ENCODE measurements at regions not wholly inside any gene's neighbourhood (a gene's known extent, or its start where the extent isn't known, plus 50 kb on each side); places are given as distances from the start of the nearest gene placed in this dataset.

- no peaks in the 10 kb centered on the region for H3K36me3 ChIP-seq
- H3K4me1 ChIP-seq = no peaks in the 10 kb centered on the region
- H3K9me3 ChIP-seq = no peaks in the 10 kb centered on the region
- no peak overlapping the region for H3K4me3 ChIP-seq
- H3K27me3 ChIP-seq = no peaks in the 10 kb centered on the region
- no peak overlapping the region for H3K27ac ChIP-seq
- intact Hi-C loops (cut with DNase I) = no loop called here
- TF ChIP-seq POLR2AphosphoS5 (IDR thresholded peaks at IDR 0.05; ENCODE audit: insufficient read depth in 1 of 2, low read depth in 1 of 2) (no peak), POLR2A (IDR thresholded peaks at IDR 0.05) (no peak)
- TF ChIP-seq, protein P1, sequence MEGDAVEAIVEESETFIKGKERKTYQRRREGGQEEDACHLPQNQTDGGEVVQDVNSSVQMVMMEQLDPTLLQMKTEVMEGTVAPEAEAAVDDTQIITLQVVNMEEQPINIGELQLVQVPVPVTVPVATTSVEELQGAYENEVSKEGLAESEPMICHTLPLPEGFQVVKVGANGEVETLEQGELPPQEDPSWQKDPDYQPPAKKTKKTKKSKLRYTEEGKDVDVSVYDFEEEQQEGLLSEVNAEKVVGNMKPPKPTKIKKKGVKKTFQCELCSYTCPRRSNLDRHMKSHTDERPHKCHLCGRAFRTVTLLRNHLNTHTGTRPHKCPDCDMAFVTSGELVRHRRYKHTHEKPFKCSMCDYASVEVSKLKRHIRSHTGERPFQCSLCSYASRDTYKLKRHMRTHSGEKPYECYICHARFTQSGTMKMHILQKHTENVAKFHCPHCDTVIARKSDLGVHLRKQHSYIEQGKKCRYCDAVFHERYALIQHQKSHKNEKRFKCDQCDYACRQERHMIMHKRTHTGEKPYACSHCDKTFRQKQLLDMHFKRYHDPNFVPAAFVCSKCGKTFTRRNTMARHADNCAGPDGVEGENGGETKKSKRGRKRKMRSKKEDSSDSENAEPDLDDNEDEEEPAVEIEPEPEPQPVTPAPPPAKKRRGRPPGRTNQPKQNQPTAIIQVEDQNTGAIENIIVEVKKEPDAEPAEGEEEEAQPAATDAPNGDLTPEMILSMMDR (IDR thresholded peaks at IDR 0.05) = no peak
- no peak for DNase-seq (ENCODE audit: extremely low spot score in 2 of 2)
Observed at GRCh38 chr9:14985419-14985818, 75.2 kb upstream of the FREM1 start.

- no peaks in the 10 kb centered on the region for H3K9me3 ChIP-seq
- H3K36me3 ChIP-seq = no peaks in the 10 kb centered on the region
- TF ChIP-seq, protein P1 (IDR thresholded peaks at IDR 0.05) = no peak
- no peak for TF ChIP-seq POLR2AphosphoS5 (IDR thresholded peaks at IDR 0.05; ENCODE audit: insufficient read depth in 1 of 2, low read depth in 1 of 2)
- TF ChIP-seq POLR2A (IDR thresholded peaks at IDR 0.05) = no peak
- H3K4me1 ChIP-seq = no peaks in the 10 kb centered on the region
- H3K27me3 ChIP-seq = no peaks in the 10 kb centered on the region
- intact Hi-C loops (cut with DNase I) = no loop called here
- H3K4me3 ChIP-seq = no peak overlapping the region
- DNase-seq (ENCODE audit: extremely low spot score in 2 of 2) = no peak
- H3K27ac ChIP-seq = no peak overlapping the region
Observed at GRCh38 chr9:14983599-14983998, 73.4 kb upstream of the FREM1 start.

GRCh38 chr9:14981291-14981950, 71.2 kb upstream of the FREM1 start:
- TF ChIP-seq, protein P1 (IDR thresholded peaks at IDR 0.05) = no peak
- TF ChIP-seq POLR2AphosphoS5 (IDR thresholded peaks at IDR 0.05; ENCODE audit: insufficient read depth in 1 of 2, low read depth in 1 of 2) = no peak
- TF ChIP-seq POLR2A (IDR thresholded peaks at IDR 0.05) = no peak
- Histone ChIP-seq H3K27me3 (no peaks in the 10 kb centered on the region), H3K27ac (no peak overlapping the region), H3K4me3 (no peak overlapping the region), H3K4me1 (no peaks in the 10 kb centered on the region), H3K36me3 (no peaks in the 10 kb centered on the region), H3K9me3 (no peaks in the 10 kb centered on the region)
- intact Hi-C loops (cut with DNase I) = no loop called here
- no peak for DNase-seq (ENCODE audit: extremely low spot score in 2 of 2)

DNA sequence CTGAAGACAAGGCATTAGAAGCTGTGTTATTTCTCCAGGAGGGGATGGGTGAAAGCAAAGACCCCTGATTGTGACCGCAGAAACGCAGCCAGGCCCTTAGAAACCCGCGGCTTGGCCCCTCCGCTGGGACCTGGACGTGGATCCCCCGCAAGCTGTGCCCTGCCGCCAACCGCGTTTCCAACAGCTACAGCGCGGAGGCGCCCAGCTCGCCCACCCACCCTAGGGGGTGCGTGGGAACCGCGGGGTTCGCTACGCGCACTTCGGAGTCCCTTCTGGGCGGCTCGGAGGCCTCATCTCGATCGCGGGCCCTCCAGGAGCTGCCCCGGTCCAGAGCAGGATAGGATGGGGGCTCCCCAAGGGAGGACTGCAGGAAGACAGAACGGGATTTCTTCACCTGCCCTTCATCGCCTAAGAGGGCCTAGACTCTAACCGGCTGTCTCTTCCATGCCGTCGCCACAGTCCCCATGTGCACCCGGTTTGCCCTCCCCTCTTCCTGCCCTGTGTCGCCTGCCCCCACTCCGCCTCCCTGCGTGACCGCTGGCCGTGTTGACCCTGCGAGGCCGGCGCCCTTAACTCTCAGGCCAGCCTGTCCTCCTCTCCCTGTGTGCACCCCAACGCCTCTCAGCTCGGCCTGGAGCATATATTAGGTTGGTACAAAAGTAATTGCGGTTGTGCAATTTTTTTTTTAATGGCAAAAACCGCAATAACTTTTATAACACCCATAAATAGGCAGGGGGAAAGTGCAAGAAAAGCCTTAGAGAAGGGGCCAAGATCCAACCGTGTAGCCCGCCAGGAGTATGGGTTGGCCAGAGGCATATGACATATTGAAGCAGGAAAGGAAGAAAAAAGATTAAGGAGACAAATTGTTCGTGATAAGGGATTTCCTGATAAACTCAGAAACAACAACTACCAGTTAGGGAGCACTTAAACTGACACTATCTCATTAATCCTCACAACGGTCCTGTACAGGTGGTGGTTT, 68.1 kb upstream of the FREM1 start:
- Histone ChIP-seq H3K36me3 (no peaks in the 10 kb centered on the region), H3K4me1 (no peaks in the 10 kb centered on the region), H3K27me3 (no peaks in the 10 kb centered on the region), H3K27ac (no peak overlapping the region), H3K9me3 (no peaks in the 10 kb centered on the region), H3K4me3 (no peak overlapping the region)
- DNase-seq (ENCODE audit: extremely low spot score in 2 of 2) = no peak
- TF ChIP-seq, protein P1 (IDR thresholded peaks at IDR 0.05) = no peak
- TF ChIP-seq POLR2AphosphoS5 (IDR thresholded peaks at IDR 0.05; ENCODE audit: insufficient read depth in 1 of 2, low read depth in 1 of 2) (no peak), POLR2A (IDR thresholded peaks at IDR 0.05) (no peak)
- intact Hi-C loops (cut with DNase I) = no loop called here
